Loucy (cell line): ENCODE measurements at regions not wholly inside any gene's neighbourhood (a gene's known extent, or its start where the extent isn't known, plus 50 kb on each side); places are given as distances from the start of the nearest gene placed in this dataset.

Experiments used
- H2AFZ ChIP-seq: fragments of 200-600 bp; sonication (generic); 2 replicates; pipeline ENCODE4 v1.6.0; 2016; ENCODE audit warnings: antibody characterized with exemption, mild to moderate bottlenecking, low read length, moderate library complexity
- H3F3A ChIP-seq: fragments of 200-600 bp; 2 replicates; pipeline ENCODE4 v1.6.0; 2016; ENCODE audit warnings: antibody characterized with exemption, low read depth, mild to moderate bottlenecking
- H3K27me3 ChIP-seq: fragments of 200-600 bp; sonication (generic); 2 replicates; pipeline ENCODE4 v1.6.1; 2014; ENCODE audit warnings: low read length, mild to moderate bottlenecking; ENCODE audit not compliant: insufficient read depth, poor library complexity, severe bottlenecking
- H3K36me3 ChIP-seq: fragments of 200-600 bp; sonication (generic); 2 replicates; pipeline ENCODE4 v1.6.1; 2016; ENCODE audit warnings: low read length; ENCODE audit not compliant: insufficient read depth
- H3K4me1 ChIP-seq: fragments of 200-600 bp; sonication (generic); 2 replicates; pipeline ENCODE4 v1.5.1; 2014; ENCODE audit warnings: low read length, mild to moderate bottlenecking; ENCODE audit not compliant: insufficient read depth, poor library complexity, severe bottlenecking
- H3K4me2 ChIP-seq: fragments of 200-600 bp; sonication (generic); 2 replicates; pipeline ENCODE4 v1.6.0; 2014; ENCODE audit warnings: antibody characterized with exemption, low read length, low read depth, mild to moderate bottlenecking; ENCODE audit not compliant: poor library complexity, severe bottlenecking
- H3K4me3 ChIP-seq: fragments of 200-600 bp; sonication (generic); 2 replicates; pipeline ENCODE4 v1.5.1; 2014; ENCODE audit warnings: low read length, mild to moderate bottlenecking, mixed read lengths; ENCODE audit not compliant: poor library complexity, severe bottlenecking
- H3K79me2 ChIP-seq: fragments of 200-600 bp; sonication (generic); 2 replicates; pipeline ENCODE4 v1.6.1; 2014; ENCODE audit warnings: low read length; ENCODE audit not compliant: insufficient read depth
- H3K9ac ChIP-seq: fragments of 200-600 bp; sonication (generic); 2 replicates; pipeline ENCODE4 v1.6.0; 2014; ENCODE audit warnings: mild to moderate bottlenecking, low read depth, low read length, moderate library complexity; ENCODE audit not compliant: poor library complexity, severe bottlenecking
- H3K9me2 ChIP-seq: fragments of 200-600 bp; sonication (generic); replicated peaks from 2 replicates; pipeline ENCODE4 v1.6.1; 2016; ENCODE audit warnings: low read depth, low read length, mixed read lengths
- H3K9me3 ChIP-seq: fragments of 200-600 bp; sonication (generic); 2 replicates; pipeline ENCODE4 v1.6.1; 2014; ENCODE audit warnings: mild to moderate bottlenecking, antibody characterized with exemption, low read length, low read depth; ENCODE audit not compliant: insufficient read depth
- H4K20me1 ChIP-seq: fragments of 200-600 bp; sonication (generic); 2 replicates; pipeline ENCODE4 v1.6.0; 2014; ENCODE audit warnings: antibody characterized with exemption, low read length, mild to moderate bottlenecking; ENCODE audit not compliant: insufficient read depth, poor library complexity, severe bottlenecking
- EZH2phosphoT487 ChIP-seq: fragments of 200-600 bp; IDR thresholded peaks from 2 replicates; pipeline ENCODE4 v1.6.1; 2018; ENCODE audit warnings: antibody characterized with exemption, mild to moderate bottlenecking, moderate library complexity, borderline replicate concordance
- TF ChIP-seq, protein P1 (sequence below): fragments of 200-600 bp; sonication (generic); conservative IDR thresholded peaks from 2 replicates; pipeline ENCODE4 v1.5.1; 2014; ENCODE audit warnings: mild to moderate bottlenecking, antibody characterized with exemption, low read length

DNA sequence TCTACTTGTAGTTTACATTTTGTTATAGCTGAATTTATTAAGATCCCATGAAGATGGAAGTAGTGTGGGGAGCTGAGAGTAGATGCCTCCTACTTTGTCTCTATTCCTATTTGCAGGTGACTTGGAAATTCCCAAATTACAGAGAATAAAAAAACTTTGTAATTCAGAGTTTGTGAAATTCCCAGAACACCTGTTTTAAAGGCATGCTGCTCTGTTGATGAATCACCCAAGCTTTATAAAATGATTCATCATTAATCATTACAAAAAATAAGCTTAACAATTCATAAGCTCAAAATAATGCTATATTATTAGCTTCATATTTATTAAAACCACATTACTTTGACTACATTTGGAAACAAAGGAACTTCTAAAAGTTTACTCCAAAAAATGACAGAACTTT lies 856.3 kb downstream of the RPA4 start:
- Histone ChIP-seq H3K36me3 (no peaks in the 10 kb centered on the region), H4K20me1 (no peaks in the 10 kb centered on the region), H3K27me3 (no peaks in the 10 kb centered on the region), H3K4me2 (no peak overlapping the region), H2AFZ (no peak overlapping the region), H3K79me2 (no peaks in the 10 kb centered on the region), H3K4me1 (no peaks in the 10 kb centered on the region), H3F3A (no peaks in the 10 kb centered on the region), H3K9me3 (no peaks in the 10 kb centered on the region), H3K9me2 (no peaks in the 10 kb centered on the region), H3K9ac (no peak overlapping the region), H3K4me3 (no peak overlapping the region)
- TF ChIP-seq, protein P1, sequence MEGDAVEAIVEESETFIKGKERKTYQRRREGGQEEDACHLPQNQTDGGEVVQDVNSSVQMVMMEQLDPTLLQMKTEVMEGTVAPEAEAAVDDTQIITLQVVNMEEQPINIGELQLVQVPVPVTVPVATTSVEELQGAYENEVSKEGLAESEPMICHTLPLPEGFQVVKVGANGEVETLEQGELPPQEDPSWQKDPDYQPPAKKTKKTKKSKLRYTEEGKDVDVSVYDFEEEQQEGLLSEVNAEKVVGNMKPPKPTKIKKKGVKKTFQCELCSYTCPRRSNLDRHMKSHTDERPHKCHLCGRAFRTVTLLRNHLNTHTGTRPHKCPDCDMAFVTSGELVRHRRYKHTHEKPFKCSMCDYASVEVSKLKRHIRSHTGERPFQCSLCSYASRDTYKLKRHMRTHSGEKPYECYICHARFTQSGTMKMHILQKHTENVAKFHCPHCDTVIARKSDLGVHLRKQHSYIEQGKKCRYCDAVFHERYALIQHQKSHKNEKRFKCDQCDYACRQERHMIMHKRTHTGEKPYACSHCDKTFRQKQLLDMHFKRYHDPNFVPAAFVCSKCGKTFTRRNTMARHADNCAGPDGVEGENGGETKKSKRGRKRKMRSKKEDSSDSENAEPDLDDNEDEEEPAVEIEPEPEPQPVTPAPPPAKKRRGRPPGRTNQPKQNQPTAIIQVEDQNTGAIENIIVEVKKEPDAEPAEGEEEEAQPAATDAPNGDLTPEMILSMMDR = no peak
- no peak for TF ChIP-seq EZH2phosphoT487

DNA sequence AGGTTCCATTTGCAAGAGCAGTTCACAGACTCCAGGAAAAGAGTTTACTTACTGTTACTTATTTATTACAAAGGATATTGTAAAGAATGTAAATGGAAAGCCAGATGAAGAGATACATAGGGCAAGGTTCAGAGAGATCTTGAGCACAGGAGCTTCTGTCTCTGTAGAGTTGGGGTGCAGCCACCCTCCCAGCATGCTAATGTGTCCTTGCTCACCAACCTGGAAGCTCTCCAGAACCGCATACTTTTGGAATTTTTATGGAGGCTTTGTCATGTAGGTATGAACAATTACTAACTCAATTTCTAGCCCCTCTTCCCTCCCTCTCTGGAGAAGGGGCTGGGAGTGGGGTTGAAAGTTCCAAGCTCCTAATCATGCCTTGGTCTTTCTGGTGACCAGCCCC lies 857.2 kb downstream of the RPA4 start:
- Histone ChIP-seq H4K20me1 (no peaks in the 10 kb centered on the region), H3F3A (no peaks in the 10 kb centered on the region), H3K79me2 (no peaks in the 10 kb centered on the region), H3K9me2 (no peaks in the 10 kb centered on the region), H3K36me3 (no peaks in the 10 kb centered on the region), H2AFZ (no peak overlapping the region), H3K9ac (no peak overlapping the region), H3K27me3 (no peaks in the 10 kb centered on the region), H3K4me3 (no peak overlapping the region), H3K4me2 (no peak overlapping the region), H3K9me3 (no peaks in the 10 kb centered on the region), H3K4me1 (no peaks in the 10 kb centered on the region)
- TF ChIP-seq EZH2phosphoT487 = no peak
- TF ChIP-seq, protein P1 = no peak

DNA sequence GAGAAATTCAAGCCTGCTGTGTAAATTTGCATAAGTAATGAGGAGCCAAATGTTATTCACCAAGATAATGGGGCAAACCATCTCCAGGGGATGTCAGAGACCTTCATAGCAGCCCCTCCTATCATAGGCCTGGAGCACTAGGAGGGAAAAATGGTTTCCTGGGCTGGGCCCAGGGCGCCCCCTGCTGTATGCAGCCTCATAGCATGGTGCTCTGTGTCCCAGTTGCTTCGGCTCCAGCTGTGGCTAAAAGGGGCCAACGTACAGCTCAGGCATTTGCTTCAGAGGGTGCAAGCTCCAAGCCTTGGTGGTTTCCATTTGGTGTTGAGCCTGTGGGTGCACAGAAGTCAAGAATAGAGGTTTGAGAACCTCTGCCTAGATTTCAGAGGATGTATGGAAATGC lies 859.3 kb downstream of the RPA4 start:
- TF ChIP-seq, protein P1 = no peak
- TF ChIP-seq EZH2phosphoT487 = no peak
- Histone ChIP-seq H3K9me2 (no peaks in the 10 kb centered on the region), H3K9ac (no peak overlapping the region), H3K27me3 (no peaks in the 10 kb centered on the region), H3K4me1 (no peaks in the 10 kb centered on the region), H3K4me3 (no peak overlapping the region), H3K9me3 (no peaks in the 10 kb centered on the region), H4K20me1 (no peaks in the 10 kb centered on the region), H2AFZ (no peak overlapping the region), H3K4me2 (no peak overlapping the region), H3F3A (no peaks in the 10 kb centered on the region), H3K36me3 (no peaks in the 10 kb centered on the region), H3K79me2 (no peaks in the 10 kb centered on the region)
